Left kidney (tissue), 1 donor: ENCODE measurements at regions not wholly inside any gene's neighbourhood (a gene's known extent, or its start where the extent isn't known, plus 50 kb on each side); places are given as distances from the start of the nearest gene placed in this dataset.
"Not testable (repeated sequence)": the region's sequence is repeated elsewhere in the genome, so short reads cannot be mapped to it uniquely, and the experiment has no call there.

Experiments used
- DNase-seq: peaks from one replicate; pipeline ENCODE4 v3.0.0-alpha.2; 2013

GRCh38 chr12:5264006-5264405, 167.9 kb upstream of the NTF3 start:
- DNase-seq = no peak

- no peak for DNase-seq
Measured at GRCh38 chr12:5267603-5268423, 164.1 kb upstream of the NTF3 start.

- DNase-seq = no peak
Measured at GRCh38 chr12:5268424-5269210, 163.3 kb upstream of the NTF3 start.

GRCh38 chr12:5269846-5270245, 162.1 kb upstream of the NTF3 start:
- no peak for DNase-seq

- DNase-seq = no peak
Measured at GRCh38 chr12:5272018-5272785, 159.7 kb upstream of the NTF3 start.

- DNase-seq = no peak
Measured at GRCh38 chr12:5273709-5274108, 158.2 kb upstream of the NTF3 start.

GRCh38 chr12:5276327-5276880, 155.5 kb upstream of the NTF3 start:
- DNase-seq = no peak

- DNase-seq = no peak
Measured at GRCh38 chr12:5280086-5280485, 151.8 kb upstream of the NTF3 start.

GRCh38 chr12:5290368-5290767, 141.5 kb upstream of the NTF3 start:
- DNase-seq = not testable (repeated sequence)

- DNase-seq = no peak
Measured at GRCh38 chr12:5292651-5293050, 139.3 kb upstream of the NTF3 start.

- no peak for DNase-seq
Measured at GRCh38 chr12:5293773-5294172, 138.1 kb upstream of the NTF3 start.

- no peak for DNase-seq
Measured at GRCh38 chr12:5294274-5295070, 137.4 kb upstream of the NTF3 start.

GRCh38 chr12:5295151-5295550, 136.8 kb upstream of the NTF3 start:
- no peak for DNase-seq

- no peak for DNase-seq
Measured at GRCh38 chr12:5295996-5296395, 135.9 kb upstream of the NTF3 start.

- DNase-seq = no peak
Measured at GRCh38 chr12:5301539-5301938, 130.4 kb upstream of the NTF3 start.

- DNase-seq = no peak
Measured at GRCh38 chr12:5305425-5305824, 126.5 kb upstream of the NTF3 start.

GRCh38 chr12:5305886-5306545, 125.9 kb upstream of the NTF3 start:
- no peak for DNase-seq

GRCh38 chr12:5307065-5307464, 124.8 kb upstream of the NTF3 start:
- no peak for DNase-seq

GRCh38 chr12:5308216-5308615, 123.7 kb upstream of the NTF3 start:
- no peak for DNase-seq

GRCh38 chr12:5308996-5309395, 122.9 kb upstream of the NTF3 start:
- no peak for DNase-seq

- no peak for DNase-seq
Measured at GRCh38 chr12:5309654-5310053, 122.3 kb upstream of the NTF3 start.
